ENCODE measurements at regions not wholly inside any gene's neighbourhood (a gene's known extent, or its start where the extent isn't known, plus 50 kb on each side); places are given as distances from the start of the nearest gene placed in this dataset.
"Not testable (repeated sequence)": the region's sequence is repeated elsewhere in the genome, so short reads cannot be mapped to it uniquely, and the experiment has no call there.

DNA sequence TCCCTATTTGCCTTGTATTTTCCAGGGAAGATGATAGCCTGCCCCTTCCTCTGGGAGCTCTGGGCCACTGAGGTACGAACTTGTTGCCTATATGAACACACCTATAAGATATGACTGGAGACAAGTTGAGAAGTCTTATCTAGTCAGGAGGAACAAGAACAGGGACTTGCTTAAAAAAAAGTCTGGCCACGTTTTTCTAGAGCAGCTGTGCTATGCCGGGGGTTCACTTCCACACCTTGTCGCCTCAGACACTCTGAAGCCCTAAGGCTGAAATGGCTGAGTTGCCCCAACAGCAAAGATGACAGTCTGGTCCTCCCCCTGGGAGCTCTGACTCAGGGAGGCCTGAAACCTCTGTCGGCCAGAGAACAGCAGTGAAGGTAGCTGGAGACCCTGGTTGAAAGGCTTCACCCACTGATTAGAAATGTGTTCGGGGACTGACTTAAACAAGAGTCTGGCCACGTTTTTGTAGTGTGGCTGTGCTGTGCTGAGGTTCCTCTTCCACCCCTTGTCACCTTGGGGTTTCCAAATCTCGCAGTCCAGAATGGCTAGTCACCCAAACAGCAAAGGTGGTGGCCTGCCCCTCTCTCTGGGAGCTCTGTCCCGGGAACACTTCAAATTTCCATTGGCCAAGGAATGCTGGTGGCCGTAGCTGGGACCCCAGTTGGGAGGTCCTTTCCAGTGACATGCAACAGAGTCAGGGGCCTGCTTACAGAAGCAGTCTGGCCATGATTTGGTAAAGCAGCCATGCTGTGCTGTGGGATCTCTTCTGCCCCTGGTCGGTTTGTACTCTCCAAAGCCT, 225.5 kb downstream of the CWH43 start:
- H3K4me1 Mint-ChIP-seq, H3K4me3 Mint-ChIP-seq, CTCF ChIA-PET, H3K27ac Mint-ChIP-seq, DNase-seq, H3K36me3 Mint-ChIP-seq, H3K27me3 Mint-ChIP-seq: not testable (repeated sequence)
- H3K9me3 Mint-ChIP-seq, result peaks cover 33% of the 10 kb centered on the region

DNA sequence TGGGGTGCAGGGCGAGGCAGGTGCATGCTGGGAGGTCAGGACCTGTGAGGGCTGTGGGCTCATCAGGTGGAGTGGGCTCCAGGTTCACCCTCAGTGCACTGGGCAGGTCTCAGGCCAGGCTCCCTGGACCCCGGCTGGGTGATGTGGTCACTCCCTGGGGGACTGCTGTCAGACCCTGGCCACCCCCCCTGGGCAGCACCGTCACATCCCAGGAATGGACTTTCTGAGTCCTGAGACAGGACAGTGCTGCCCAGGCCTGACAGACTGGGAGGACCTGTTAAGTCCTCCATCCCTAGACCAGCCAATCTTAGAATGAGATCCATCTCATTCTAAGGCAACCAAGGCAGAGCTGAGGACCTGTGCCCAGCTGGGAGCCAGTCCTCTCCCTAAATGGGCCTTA, 227.2 kb downstream of the CWH43 start:
- H3K4me3 Mint-ChIP-seq, CTCF ChIA-PET, H3K4me1 Mint-ChIP-seq, H3K27me3 Mint-ChIP-seq, DNase-seq, H3K27ac Mint-ChIP-seq, H3K36me3 Mint-ChIP-seq: not testable (repeated sequence)
- H3K9me3 Mint-ChIP-seq, result peaks cover 37% of the 10 kb centered on the region

DNA sequence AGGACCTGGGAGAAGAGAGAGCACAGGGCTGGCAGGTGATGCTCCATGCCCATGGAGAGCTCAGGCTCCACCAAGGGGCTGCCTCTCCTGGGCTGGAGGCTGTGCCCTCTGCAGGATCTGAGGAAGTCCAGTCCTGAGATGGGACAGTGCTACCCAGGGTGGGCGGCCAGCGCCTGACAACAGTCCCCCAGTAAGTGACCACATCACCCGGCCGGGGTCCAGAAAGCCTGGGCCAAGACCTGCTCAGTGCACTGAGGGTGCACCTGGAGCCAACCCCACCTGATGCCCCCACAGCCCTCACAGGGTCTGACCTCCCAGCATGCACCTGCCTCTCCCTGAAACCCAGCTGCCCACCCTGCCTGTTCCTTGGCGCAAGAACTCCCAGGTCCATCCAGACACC, 227.7 kb downstream of the CWH43 start:
- CTCF ChIA-PET, H3K27ac Mint-ChIP-seq, DNase-seq, H3K27me3 Mint-ChIP-seq, H3K4me3 Mint-ChIP-seq, H3K4me1 Mint-ChIP-seq, H3K36me3 Mint-ChIP-seq: not testable (repeated sequence)
- H3K9me3 Mint-ChIP-seq, result peaks cover 37% of the 10 kb centered on the region

DNA sequence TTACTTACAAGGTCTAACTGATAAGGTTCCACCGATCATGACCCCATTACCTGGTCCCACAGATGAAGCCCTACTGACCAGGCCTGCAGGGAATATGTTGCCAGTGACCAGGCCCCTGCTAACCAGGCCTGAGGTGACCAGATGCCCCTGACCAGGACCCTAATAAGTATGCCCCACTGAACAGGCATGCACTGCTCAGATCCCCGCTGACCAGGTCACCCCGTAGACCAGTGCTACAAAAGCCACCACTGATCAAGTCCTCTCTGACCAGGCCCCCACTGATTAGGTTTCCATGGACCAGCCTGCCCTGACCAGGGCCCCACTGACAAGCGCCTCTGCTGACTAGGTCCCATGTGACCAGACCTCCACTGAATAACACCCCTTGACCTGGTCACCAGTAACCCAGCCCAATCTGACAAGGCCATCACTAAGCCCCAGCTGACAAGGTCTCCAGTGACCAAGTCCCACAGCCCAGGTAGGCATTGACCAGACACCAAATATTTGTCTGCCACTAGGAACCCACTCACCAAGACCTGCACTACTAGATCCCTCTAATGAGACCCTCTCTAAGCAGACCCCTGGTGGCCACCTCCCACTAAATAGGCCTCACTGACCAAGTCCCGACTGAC, 228.5 kb downstream of the CWH43 start:
- CTCF ChIA-PET, DNase-seq, H3K27me3 Mint-ChIP-seq, H3K27ac Mint-ChIP-seq, H3K4me3 Mint-ChIP-seq, H3K36me3 Mint-ChIP-seq, H3K4me1 Mint-ChIP-seq: not testable (repeated sequence)
- H3K9me3 Mint-ChIP-seq, result peaks cover 45% of the 10 kb centered on the region

DNA sequence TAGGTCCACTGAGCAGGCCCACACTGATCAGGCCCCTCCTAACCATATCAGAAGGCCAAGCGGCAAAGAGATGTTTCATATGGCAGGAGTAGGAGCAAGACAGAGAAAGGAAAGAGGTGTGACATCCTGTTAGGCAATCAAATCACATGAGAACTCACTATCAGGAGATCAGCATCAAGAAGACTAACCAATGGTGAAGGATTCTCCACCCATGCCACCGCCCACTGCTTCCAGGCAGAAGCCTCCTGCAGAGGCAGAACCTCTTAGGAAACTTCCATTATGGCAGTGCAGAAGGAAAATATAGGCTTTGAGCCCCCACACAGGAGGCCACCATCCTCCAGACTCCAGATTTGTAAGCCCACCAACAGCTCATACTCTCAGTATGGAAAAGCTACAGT, 229.0 kb downstream of the CWH43 start:
- H3K4me3 Mint-ChIP-seq, H3K36me3 Mint-ChIP-seq, H3K27ac Mint-ChIP-seq, DNase-seq, H3K27me3 Mint-ChIP-seq, CTCF ChIA-PET, H3K4me1 Mint-ChIP-seq: not testable (repeated sequence)
- H3K9me3 Mint-ChIP-seq, result peaks cover 46% of the 10 kb centered on the region

DNA sequence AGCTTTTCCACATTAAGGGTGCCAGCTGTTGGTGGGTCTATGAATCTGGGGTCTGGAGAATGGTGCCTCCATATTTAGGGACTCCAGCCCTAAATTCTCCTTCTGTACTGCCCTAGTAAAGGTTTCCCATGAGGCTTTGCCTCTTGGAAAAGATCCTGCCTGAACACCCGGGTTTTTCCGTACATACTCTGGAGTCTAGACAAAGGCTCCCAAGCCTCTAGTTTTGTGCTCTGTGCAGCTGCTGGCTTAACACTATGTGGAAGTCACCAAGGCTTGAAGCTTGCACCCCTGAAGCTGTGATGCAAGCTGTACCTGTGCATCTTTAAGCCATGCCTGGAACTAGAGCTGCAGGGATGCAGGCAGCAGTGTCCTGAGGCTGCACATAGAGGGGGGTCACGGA, 230.5 kb downstream of the CWH43 start:
- H3K27ac Mint-ChIP-seq, H3K4me1 Mint-ChIP-seq, H3K27me3 Mint-ChIP-seq, H3K4me3 Mint-ChIP-seq, H3K36me3 Mint-ChIP-seq, DNase-seq, CTCF ChIA-PET: not testable (repeated sequence)
- peaks cover 53% of the 10 kb centered on the region for H3K9me3 Mint-ChIP-seq

DNA sequence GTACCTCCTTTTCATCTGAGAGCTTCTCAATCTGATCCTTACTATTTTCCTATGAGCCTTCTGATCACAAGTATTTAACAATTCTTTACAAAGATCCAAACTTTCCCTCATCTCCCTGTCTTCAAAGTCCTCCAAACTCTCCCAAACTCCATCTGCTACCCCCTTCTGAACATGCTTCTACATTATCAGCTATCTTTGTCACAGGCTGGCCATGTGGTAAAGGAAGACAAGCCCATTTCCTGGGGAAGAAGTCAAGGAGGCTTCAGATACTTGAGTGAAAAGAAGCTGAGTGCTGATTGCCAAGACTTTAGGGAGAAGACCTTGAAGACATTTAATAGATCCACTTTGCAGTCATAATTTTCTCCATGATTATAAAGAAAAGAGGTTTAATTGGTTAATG, 231.4 kb downstream of the CWH43 start:
- H3K36me3 Mint-ChIP-seq, result no peaks in the 10 kb centered on the region
- H3K4me1 Mint-ChIP-seq, result no peaks in the 10 kb centered on the region
- peaks cover 55% of the 10 kb centered on the region for H3K9me3 Mint-ChIP-seq

DNA sequence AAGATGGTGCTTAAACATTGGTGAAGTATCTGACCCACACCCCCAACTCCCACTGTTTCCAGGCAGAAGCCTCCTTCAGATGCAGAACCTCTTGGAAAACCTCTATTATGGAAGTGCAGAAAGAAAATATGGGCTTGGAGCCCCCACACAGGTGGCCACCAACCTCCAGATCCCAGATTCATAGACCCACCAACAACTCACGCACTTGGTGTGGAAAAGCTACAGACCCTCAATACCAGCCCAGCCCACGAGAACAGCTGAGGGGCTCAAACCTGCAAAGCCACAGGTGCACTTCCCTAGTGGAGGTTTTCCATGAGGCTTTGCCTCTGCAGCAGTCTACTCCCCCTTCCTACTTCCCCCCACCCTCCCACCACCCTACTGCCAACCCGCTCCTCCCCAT, 232.0 kb downstream of the CWH43 start:
- H3K27ac Mint-ChIP-seq, H3K36me3 Mint-ChIP-seq, H3K4me1 Mint-ChIP-seq, H3K4me3 Mint-ChIP-seq, DNase-seq, CTCF ChIA-PET, H3K27me3 Mint-ChIP-seq: not testable (repeated sequence)
- H3K9me3 Mint-ChIP-seq, result peaks cover 58% of the 10 kb centered on the region

More for the DNA sequence above, 231.4 kb downstream of the CWH43 start:
- CTCF ChIA-PET, result no interaction called here
- no peak overlapping the region for H3K4me3 Mint-ChIP-seq
- no peaks in the 10 kb centered on the region for H3K27me3 Mint-ChIP-seq
- H3K27ac Mint-ChIP-seq, result no peak overlapping the region
- no peak for DNase-seq

DNA sequence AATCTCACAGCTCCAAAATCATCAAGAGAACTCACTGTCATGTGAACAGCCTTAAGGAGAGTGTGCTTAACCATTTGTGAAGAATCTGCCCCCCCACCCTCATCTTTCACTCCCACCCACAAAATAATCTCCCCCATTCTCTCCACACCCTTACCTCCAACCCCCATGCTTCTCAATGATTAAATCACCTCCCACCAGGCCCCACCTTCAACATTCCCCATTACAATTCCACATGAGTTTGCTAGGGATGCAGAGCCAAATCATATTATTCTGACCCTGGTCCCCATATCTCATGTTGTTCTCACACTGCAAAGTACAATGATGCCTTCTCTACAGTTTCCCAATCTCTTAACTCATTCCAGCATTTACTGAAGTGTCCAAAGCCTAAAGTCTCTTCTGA, 232.9 kb downstream of the CWH43 start:
- H3K4me3 Mint-ChIP-seq, DNase-seq, H3K27ac Mint-ChIP-seq, H3K27me3 Mint-ChIP-seq, H3K4me1 Mint-ChIP-seq, CTCF ChIA-PET, H3K36me3 Mint-ChIP-seq: not testable (repeated sequence)
- H3K9me3 Mint-ChIP-seq, result peaks cover 59% of the 10 kb centered on the region

DNA sequence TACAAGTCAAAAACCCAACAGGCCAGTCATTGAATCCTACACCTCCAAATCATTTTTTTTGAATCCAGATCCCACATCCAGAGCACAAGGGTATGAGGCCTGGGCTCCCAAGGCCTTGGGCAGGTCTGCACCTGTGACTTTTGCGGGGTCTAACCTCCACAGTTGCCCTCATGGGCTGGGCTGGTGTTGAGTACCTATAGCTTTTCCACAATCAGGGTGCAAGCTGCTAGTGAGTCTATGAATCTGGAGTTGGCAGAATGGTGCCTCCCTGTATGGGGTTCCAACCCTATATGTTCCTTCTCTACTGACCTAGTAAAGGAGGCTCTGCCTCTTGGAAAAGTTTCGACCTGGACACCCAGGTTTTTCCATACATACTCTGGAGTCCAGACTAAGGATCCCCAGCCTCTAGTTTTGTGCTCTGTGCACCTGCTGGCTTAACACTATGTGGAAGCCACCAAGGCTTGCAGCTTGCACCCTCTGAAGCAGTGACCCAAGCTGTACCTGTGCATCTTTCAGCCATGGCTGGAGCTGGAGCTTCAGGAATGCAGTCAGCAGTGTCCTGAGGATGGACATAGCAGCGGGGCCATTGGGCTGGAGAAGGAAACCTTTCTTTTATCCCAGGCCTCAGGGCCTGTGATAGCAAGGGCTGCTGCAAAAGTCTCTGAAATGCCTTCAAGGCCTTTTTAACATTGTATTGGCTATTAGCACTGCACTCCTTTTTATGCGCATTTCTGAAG, 233.6 kb downstream of the CWH43 start:
- peaks cover 55% of the 10 kb centered on the region for H3K9me3 Mint-ChIP-seq
- CTCF ChIA-PET, H3K27ac Mint-ChIP-seq, H3K36me3 Mint-ChIP-seq, DNase-seq, H3K4me3 Mint-ChIP-seq, H3K4me1 Mint-ChIP-seq, H3K27me3 Mint-ChIP-seq: not testable (repeated sequence)

DNA sequence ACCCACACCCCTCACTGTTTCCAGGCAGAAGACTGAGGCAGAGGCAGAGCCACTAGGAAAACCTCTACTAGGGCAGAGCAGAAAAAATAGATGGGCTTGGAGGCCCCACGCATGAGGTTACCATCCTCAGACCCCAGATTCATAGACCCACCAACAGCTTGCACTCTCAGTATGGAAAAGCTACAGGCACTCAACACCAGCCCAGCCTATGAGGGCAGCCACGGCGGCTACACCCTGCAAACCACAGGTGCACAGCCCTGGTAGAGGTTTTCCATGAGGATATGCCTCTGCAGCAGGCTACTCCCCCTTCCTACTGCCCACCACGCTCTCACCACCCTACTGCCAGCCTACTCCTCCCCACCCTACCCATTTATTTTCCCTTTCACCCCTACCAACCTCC, 235.1 kb downstream of the CWH43 start:
- no peak overlapping the region for H3K4me3 Mint-ChIP-seq
- H3K36me3 Mint-ChIP-seq, result no peaks in the 10 kb centered on the region
- CTCF ChIA-PET, result no interaction called here
- H3K27me3 Mint-ChIP-seq, result no peaks in the 10 kb centered on the region
- H3K9me3 Mint-ChIP-seq, result peaks cover 44% of the 10 kb centered on the region
- no peaks in the 10 kb centered on the region for H3K4me1 Mint-ChIP-seq
- no peak for DNase-seq
- H3K27ac Mint-ChIP-seq, result no peak overlapping the region

DNA sequence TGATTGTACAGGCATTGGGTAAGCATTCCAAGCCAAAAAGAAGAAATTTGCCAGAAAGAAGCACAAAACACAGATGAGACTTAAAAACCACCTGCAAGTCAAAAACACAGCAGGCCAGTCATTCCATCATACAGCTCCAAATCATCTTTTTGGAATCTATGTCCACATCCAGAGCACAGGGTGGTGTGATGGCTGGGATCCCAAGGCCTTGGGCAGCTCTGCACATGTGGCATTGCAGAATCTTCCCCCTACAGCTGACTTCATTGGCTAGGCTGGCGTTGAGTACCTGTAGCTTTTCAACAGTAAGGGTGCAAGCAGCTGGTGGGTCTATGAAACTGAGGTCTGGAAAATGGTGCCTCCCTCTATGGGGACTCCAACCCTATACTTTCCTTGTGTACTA, 236.7 kb downstream of the CWH43 start:
- H3K27ac Mint-ChIP-seq, H3K4me1 Mint-ChIP-seq, H3K4me3 Mint-ChIP-seq, DNase-seq, H3K36me3 Mint-ChIP-seq, H3K27me3 Mint-ChIP-seq, CTCF ChIA-PET: not testable (repeated sequence)
- H3K9me3 Mint-ChIP-seq, result peaks cover 44% of the 10 kb centered on the region

DNA sequence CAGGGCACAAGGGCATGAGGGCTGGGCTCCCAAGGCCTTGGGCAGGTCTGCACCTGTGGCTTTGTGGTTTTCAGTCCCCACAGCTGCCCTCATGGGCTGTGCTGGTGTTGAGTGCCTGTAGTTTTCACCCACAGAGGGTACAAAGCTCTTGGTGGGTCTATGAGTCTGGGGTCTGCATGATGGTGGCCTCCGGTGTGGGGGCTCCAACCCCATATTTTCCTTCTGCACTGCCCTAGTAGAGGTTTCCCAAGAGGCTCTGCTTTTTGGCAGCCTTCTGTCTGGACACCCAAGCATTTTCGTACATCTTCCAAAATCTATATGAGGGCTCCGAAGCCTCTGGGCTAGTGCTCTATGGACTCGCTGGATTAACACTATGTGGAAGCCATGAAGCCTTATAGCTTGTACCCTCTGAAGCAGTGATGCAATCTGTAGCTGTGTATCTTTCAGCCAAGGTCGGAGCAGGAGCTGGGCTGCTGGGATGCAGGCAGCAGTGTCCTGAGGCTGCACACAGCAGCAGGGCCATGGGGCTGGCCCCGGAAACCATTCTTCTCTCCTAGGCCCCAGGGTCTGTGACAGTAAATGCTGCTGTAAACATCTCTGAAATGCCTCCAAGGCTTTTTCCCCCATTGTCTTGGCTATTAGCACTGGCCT, 240.3 kb downstream of the CWH43 start:
- H3K4me3 Mint-ChIP-seq, H3K36me3 Mint-ChIP-seq, CTCF ChIA-PET, DNase-seq, H3K4me1 Mint-ChIP-seq, H3K27ac Mint-ChIP-seq, H3K27me3 Mint-ChIP-seq: not testable (repeated sequence)
- H3K9me3 Mint-ChIP-seq, result peaks cover 29% of the 10 kb centered on the region

DNA sequence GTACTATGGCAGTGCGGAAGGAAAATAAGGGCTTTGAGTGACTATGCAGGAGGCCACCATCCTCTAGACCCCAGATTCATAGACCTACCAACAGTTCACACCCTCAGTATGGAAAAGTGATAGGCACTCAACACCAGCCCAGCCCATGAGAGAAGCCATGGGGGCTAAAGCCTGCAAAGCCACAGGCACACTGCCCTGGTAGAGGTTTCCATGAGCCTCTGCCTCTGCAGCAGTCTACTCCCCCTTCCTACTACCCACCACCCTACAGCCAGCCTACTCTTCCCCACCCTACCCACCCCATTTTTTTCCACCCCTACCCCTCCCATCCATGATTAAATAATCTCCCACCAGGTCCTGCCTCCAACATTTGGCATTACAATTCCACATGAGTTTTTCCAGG, 241.9 kb downstream of the CWH43 start:
- H3K4me3 Mint-ChIP-seq, H3K27me3 Mint-ChIP-seq, CTCF ChIA-PET, H3K4me1 Mint-ChIP-seq, H3K27ac Mint-ChIP-seq, DNase-seq, H3K36me3 Mint-ChIP-seq: not testable (repeated sequence)
- H3K9me3 Mint-ChIP-seq, result peaks cover 15% of the 10 kb centered on the region

DNA sequence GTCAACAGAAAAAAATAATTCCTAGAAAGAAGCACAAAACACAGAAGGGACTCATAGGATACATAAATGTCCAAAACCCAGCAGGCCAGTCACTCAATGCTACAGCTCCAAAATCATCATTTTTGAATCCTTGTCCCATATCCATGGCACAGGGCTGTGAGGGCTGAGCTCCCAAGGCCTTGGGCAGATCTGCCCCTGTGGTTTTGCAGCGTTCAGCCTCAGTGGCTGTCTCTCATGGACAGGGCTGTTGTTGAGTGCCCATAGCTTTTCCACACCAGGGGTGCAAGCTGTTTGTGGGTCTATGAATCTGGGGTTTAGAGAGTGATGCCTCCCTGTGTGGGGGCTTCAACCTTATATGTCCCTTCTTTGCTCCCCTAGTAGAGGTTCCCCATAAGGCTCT, 243.2 kb downstream of the CWH43 start:
- H3K4me1 Mint-ChIP-seq, CTCF ChIA-PET, H3K36me3 Mint-ChIP-seq, H3K4me3 Mint-ChIP-seq, H3K27me3 Mint-ChIP-seq, H3K27ac Mint-ChIP-seq, DNase-seq: not testable (repeated sequence)
- peaks cover 11% of the 10 kb centered on the region for H3K9me3 Mint-ChIP-seq
